B cell (primary cell): ENCODE measurements at regions not wholly inside any gene's neighbourhood (a gene's known extent, or its start where the extent isn't known, plus 50 kb on each side); places are given as distances from the start of the nearest gene placed in this dataset.

Source experiments
- ATAC-seq: fragments of 200-7000 bp; cut with Tn5 transposase; one replicate; pipeline ENCODE4 v1.10.0; 2021; ENCODE audit warnings: low read depth, mild to moderate bottlenecking, moderate number of reproducible peaks, moderate library complexity
- CTCF ChIA-PET: fragments of 350-600 bp; sonication (Branson Sonifier 250); formaldehyde crosslinking; loops from one replicate; lab custom pipeline; 2021; ENCODE audit warnings: antibody characterized with exemption, inconsistent platforms; lab: Charles Lee
- POLR2A ChIA-PET: fragments of 350-600 bp; sonication (Branson Sonifier 250); formaldehyde crosslinking; loops from one replicate; lab custom pipeline; 2021; ENCODE audit warnings: antibody characterized with exemption; lab: Charles Lee
- DNase-seq: peaks from one replicate; pipeline ENCODE4 v3.0.0; 2013
- H2AFZ ChIP-seq: 2 replicates; pipeline ENCODE4 v1.6.1; 2012; ENCODE audit warnings: mild to moderate bottlenecking, low read depth, low read length; ENCODE audit not compliant: insufficient read depth, poor library complexity, severe bottlenecking
- H3K27ac ChIP-seq, 2 donors: 1 replicate in 1 of 2; 2 replicates in 1 of 2; pipeline ENCODE4 v1.5.1; 2012 to 2013; ENCODE audit warnings: low read length in 2 of 2, mild to moderate bottlenecking in 2 of 2, moderate library complexity in 1 of 2
- H3K27me3 ChIP-seq, 4 experiments: fragments of 200-600 bp in 1 of 4; sonication (generic) in 1 of 4; replicated peaks in 1 of 4; 1 replicate in 2 of 4; 2 replicates in 2 of 4; pipeline versions ENCODE4 v1.6.1 to v1.7.0; 2013 to 2016; ENCODE audit warnings: low read length in 3 of 4, mild to moderate bottlenecking in 2 of 4, mixed read lengths in 1 of 4, moderate library complexity in 1 of 4; ENCODE audit not compliant: insufficient read depth in 4 of 4, control insufficient read depth in 3 of 4; ENCODE audit errors: control extremely low read depth in 1 of 4
- H3K36me3 ChIP-seq, 2 experiments: replicated peaks in 1 of 2; 1 replicate in 1 of 2; 2 replicates in 1 of 2; pipeline versions ENCODE4 v1.6.1 to v1.7.1; 2013; ENCODE audit warnings: low read length in 1 of 2; ENCODE audit not compliant: insufficient read depth in 2 of 2, control insufficient read depth in 1 of 2; ENCODE audit errors: control extremely low read depth in 1 of 2, extremely low read depth in 1 of 2
- H3K4me1 ChIP-seq, 2 donors: fragments of 200-600 bp in 1 of 2; sonication (generic) in 1 of 2; 1 replicate in 1 of 2; 2 replicates in 1 of 2; pipeline versions ENCODE4 v1.5.1 to v1.6.1; 2013 to 2017; ENCODE audit warnings: low read length in 2 of 2; ENCODE audit not compliant: control insufficient read depth in 2 of 2, insufficient read depth in 2 of 2
- H3K4me2 ChIP-seq: replicated peaks from 2 replicates; pipeline ENCODE3; 2012; ENCODE audit warnings: mild to moderate bottlenecking, low read depth, low read length; ENCODE audit not compliant: poor library complexity, severe bottlenecking
- H3K4me3 ChIP-seq, 5 experiments: fragments of 200-600 bp in 1 of 5; sonication (generic) in 1 of 5; 1 replicate in 3 of 5; 2 replicates in 2 of 5; pipeline versions ENCODE4 v1.5.1 to v1.7.0; 2011 to 2016; ENCODE audit warnings: low read length in 4 of 5, mild to moderate bottlenecking in 4 of 5, low read depth in 2 of 5, control low read depth in 1 of 5, moderate library complexity in 1 of 5; ENCODE audit not compliant: insufficient read depth in 1 of 5; ENCODE audit errors: control extremely low read depth in 1 of 5, extremely low read depth in 1 of 5
- H3K79me2 ChIP-seq: fragments of 200-600 bp; sonication (generic); one replicate; pipeline ENCODE4 v1.6.0; 2016; ENCODE audit warnings: low read length; ENCODE audit not compliant: control insufficient read depth, insufficient read depth
- H3K9ac ChIP-seq: fragments of 200-600 bp; sonication (generic); 2 replicates; pipeline ENCODE4 v1.6.1; 2017; ENCODE audit warnings: mild to moderate bottlenecking, low read length, moderate library complexity
- H3K9me3 ChIP-seq, 3 donors: one replicate each; pipeline versions ENCODE4 v1.6.1 to v1.7.1; 2013; ENCODE audit warnings: low read length in 2 of 3; ENCODE audit not compliant: control insufficient read depth in 2 of 3, insufficient read depth in 1 of 3; ENCODE audit errors: control extremely low read depth in 1 of 3
- H4K20me1 ChIP-seq: 2 replicates; pipeline ENCODE4 v1.6.0; 2012; ENCODE audit warnings: mild to moderate bottlenecking, low read length; ENCODE audit not compliant: insufficient read depth, control insufficient read depth, poor library complexity, severe bottlenecking
- H3K27ac Mint-ChIP-seq: one replicate; pipeline ENCODE4 v1.8.0; 2021; ENCODE audit warnings: mixed read lengths
- H3K27me3 Mint-ChIP-seq: one replicate; pipeline ENCODE4 v1.8.0; 2021; ENCODE audit warnings: mixed read lengths
- H3K4me1 Mint-ChIP-seq: one replicate; pipeline ENCODE4 v1.8.0; 2021; ENCODE audit warnings: mixed read lengths
- H3K4me3 Mint-ChIP-seq: one replicate; pipeline ENCODE4 v1.8.0; 2021; ENCODE audit warnings: mixed read lengths
- H3K9me3 Mint-ChIP-seq: one replicate; pipeline ENCODE4 v1.8.0; 2022; ENCODE audit warnings: mixed read lengths; ENCODE audit not compliant: insufficient read depth
- EZH2 ChIP-seq: IDR thresholded peaks from 2 replicates; pipeline ENCODE4 v1.6.1; 2012; ENCODE audit warnings: borderline replicate concordance, low read depth, mild to moderate bottlenecking, moderate library complexity, low read length; ENCODE audit not compliant: insufficient read depth, poor library complexity, severe bottlenecking
- WGBS: methylation state at CpG from one replicate; pipeline ENCODE4 v1.1.5; 2013; ENCODE audit warnings: missing lambda C conversion rate; ENCODE audit not compliant: insufficient coverage; 5-methylcytosine and 5-hydroxymethylcytosine counted together
- intact Hi-C: fragments of 100-400 bp; cut with micrococcal nuclease; formaldehyde crosslinking; loops from one replicate; pipeline ENCODE4 v1.10.0; 2022
- TF ChIP-seq, protein P1 (sequence below): fragments of 200-600 bp; IDR thresholded peaks from one replicate; pipeline ENCODE4 v1.8.0; 2022; ENCODE audit warnings: antibody characterized with exemption, mild to moderate bottlenecking

DNA sequence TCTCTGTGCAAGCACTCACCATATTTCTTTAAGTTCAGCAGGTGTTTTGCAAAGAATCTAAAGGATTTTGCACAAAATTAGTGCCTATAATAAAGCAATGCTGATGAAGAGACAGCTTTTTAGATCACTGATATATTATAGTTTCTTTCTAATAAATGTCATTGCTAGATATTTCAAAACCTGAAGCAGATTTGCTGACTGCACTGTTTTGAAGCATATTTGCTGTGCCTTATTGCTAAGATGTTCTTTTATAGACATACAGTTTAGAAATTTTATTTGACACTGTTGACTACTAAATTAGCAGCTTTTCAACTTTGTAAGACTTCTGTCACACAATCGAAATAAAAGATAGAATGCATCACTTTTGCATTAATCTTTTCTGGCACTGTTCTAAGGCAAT, 620.9 kb upstream of the CELF4 start:
- H3K36me3 ChIP-seq, result no peaks in the 10 kb centered on the region
- H3K27me3 Mint-ChIP-seq, result no peaks in the 10 kb centered on the region
- H3K4me1 ChIP-seq, result no peaks in the 10 kb centered on the region
- CTCF ChIA-PET, result no interaction called here
- H3K4me3 Mint-ChIP-seq, result no peak overlapping the region
- no peaks in the 10 kb centered on the region for H3K27me3 ChIP-seq
- peaks cover 4% of the 10 kb centered on the region for H3K9me3 Mint-ChIP-seq
- POLR2A ChIA-PET, result no interaction called here
- ATAC-seq (no peak), DNase-seq (no peak)
- H3K79me2 ChIP-seq, result no peaks in the 10 kb centered on the region
- no peak overlapping the region for H3K27ac Mint-ChIP-seq
- H3K27ac ChIP-seq, result no peak overlapping the region
- no peak for TF ChIP-seq EZH2
- TF ChIP-seq, protein P1, sequence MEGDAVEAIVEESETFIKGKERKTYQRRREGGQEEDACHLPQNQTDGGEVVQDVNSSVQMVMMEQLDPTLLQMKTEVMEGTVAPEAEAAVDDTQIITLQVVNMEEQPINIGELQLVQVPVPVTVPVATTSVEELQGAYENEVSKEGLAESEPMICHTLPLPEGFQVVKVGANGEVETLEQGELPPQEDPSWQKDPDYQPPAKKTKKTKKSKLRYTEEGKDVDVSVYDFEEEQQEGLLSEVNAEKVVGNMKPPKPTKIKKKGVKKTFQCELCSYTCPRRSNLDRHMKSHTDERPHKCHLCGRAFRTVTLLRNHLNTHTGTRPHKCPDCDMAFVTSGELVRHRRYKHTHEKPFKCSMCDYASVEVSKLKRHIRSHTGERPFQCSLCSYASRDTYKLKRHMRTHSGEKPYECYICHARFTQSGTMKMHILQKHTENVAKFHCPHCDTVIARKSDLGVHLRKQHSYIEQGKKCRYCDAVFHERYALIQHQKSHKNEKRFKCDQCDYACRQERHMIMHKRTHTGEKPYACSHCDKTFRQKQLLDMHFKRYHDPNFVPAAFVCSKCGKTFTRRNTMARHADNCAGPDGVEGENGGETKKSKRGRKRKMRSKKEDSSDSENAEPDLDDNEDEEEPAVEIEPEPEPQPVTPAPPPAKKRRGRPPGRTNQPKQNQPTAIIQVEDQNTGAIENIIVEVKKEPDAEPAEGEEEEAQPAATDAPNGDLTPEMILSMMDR, result no peak
- H3K9ac ChIP-seq, result no peak overlapping the region
- H4K20me1 ChIP-seq, result no peaks in the 10 kb centered on the region
- intact Hi-C loops, result no loop called here
- no peak overlapping the region for H3K4me3 ChIP-seq
- peaks cover 0 to 2% (median 1%) of the 10 kb centered on the region in 3 donors for H3K9me3 ChIP-seq
- no peak overlapping the region for H2AFZ ChIP-seq
- H3K4me2 ChIP-seq, result no peak overlapping the region
- no CpG with 5 or more reads among the region's 1 CpG for WGBS
- H3K4me1 Mint-ChIP-seq, result no peaks in the 10 kb centered on the region

DNA sequence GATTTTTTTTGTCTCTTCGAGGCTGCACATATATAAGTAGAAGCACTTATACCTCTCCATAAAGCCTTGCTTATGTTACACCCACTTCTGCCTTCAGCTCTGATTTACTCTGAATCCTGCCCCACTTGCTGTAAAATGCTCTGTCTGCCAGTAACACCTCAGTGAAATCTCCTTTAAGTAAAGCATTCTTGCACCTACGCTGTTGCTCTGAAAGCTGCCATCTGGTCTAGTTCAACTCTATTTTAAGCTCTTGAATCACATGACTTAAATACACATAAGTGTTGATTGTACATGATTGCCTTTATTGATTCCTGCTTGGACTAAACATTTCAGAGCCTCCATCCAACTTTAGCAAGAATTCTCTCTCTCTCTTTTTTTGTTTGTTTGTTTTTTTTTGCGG, 609.0 kb upstream of the CELF4 start:
- Histone ChIP-seq H3K27ac (no peak overlapping the region), H3K4me1 (no peaks in the 10 kb centered on the region), H3K79me2 (no peaks in the 10 kb centered on the region), H2AFZ (no peak overlapping the region), H3K9ac (no peak overlapping the region), H4K20me1 (no peaks in the 10 kb centered on the region), H3K4me3 (no peak overlapping the region), H3K4me2 (no peak overlapping the region), H3K27me3 (no peaks in the 10 kb centered on the region), H3K9me3 (no peaks in the 10 kb centered on the region), H3K36me3 (no peaks in the 10 kb centered on the region)
- TF ChIP-seq EZH2, result no peak
- TF ChIP-seq, protein P1, result no peak
- intact Hi-C loops, result no loop called here
- ChIA-PET CTCF (no interaction called here), POLR2A (no interaction called here)
- no peaks in the 10 kb centered on the region for H3K9me3 Mint-ChIP-seq
- 80% methylated on average over 1 of the region's 3 CpGs for WGBS
- DNase-seq, result no peak
- no peak for ATAC-seq
- no peaks in the 10 kb centered on the region for H3K27me3 Mint-ChIP-seq
- no peak overlapping the region for H3K27ac Mint-ChIP-seq
- H3K4me1 Mint-ChIP-seq, result no peaks in the 10 kb centered on the region
- no peak overlapping the region for H3K4me3 Mint-ChIP-seq
